Adrenal gland (tissue), 5 donors: ENCODE measurements at regions not wholly inside any gene's neighbourhood (a gene's known extent, or its start where the extent isn't known, plus 50 kb on each side); places are given as distances from the start of the nearest gene placed in this dataset.

ENCODE experiments used
- POLR2A ChIP-seq, 2 donors: fragments of 450-650 bp; IDR thresholded peaks; one replicate each; pipeline ENCODE4 v1.6.1; 2017; ENCODE audit warnings: antibody characterized with exemption in 2 of 2, mild to moderate bottlenecking in 2 of 2, moderate library complexity in 1 of 2
- TF ChIP-seq, protein P1 (sequence below), 6 experiments: fragments of 450-650 bp in 4 of 6; fragments of 200-600 bp in 2 of 6; sonication (generic) in 1 of 6; IDR thresholded peaks; 1 replicate in 5 of 6; 2 replicates in 1 of 6; pipeline versions ENCODE4 v1.5.1 to v1.8.0; 2016 to 2021; ENCODE audit warnings: antibody characterized with exemption in 6 of 6, mild to moderate bottlenecking in 2 of 6, moderate library complexity in 1 of 6
- donor health status: DM: no; HTN: no; CAD: no.

DNA sequence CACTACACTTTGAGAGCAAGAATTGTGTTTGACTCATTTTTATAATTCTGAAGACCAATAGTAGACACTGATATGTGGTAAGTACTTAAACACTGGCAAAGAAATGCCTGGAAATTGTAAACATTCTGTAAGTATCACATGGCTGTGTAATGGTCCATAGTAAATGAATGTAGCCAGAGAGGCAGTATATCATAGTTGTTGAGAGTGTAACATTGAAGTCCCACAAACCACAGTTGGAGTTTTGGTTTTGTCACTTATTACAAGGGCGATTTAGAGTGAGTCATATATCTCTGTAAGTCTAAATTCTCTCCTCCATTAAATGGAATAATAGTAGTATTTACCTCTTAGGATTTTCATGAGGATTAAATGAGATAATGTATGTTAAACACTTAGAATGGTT lies 181.1 kb upstream of the MEF2C start:
- TF ChIP-seq, protein P1, sequence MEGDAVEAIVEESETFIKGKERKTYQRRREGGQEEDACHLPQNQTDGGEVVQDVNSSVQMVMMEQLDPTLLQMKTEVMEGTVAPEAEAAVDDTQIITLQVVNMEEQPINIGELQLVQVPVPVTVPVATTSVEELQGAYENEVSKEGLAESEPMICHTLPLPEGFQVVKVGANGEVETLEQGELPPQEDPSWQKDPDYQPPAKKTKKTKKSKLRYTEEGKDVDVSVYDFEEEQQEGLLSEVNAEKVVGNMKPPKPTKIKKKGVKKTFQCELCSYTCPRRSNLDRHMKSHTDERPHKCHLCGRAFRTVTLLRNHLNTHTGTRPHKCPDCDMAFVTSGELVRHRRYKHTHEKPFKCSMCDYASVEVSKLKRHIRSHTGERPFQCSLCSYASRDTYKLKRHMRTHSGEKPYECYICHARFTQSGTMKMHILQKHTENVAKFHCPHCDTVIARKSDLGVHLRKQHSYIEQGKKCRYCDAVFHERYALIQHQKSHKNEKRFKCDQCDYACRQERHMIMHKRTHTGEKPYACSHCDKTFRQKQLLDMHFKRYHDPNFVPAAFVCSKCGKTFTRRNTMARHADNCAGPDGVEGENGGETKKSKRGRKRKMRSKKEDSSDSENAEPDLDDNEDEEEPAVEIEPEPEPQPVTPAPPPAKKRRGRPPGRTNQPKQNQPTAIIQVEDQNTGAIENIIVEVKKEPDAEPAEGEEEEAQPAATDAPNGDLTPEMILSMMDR (IDR thresholded peaks at IDR 0.05): no peak
- no peak for TF ChIP-seq POLR2A (IDR thresholded peaks at IDR 0.05)
